Upper lobe of left lung (tissue), 6 donors: ENCODE measurements at regions not wholly inside any gene's neighbourhood (a gene's known extent, or its start where the extent isn't known, plus 50 kb on each side); places are given as distances from the start of the nearest gene placed in this dataset.

Experiments used
- ATAC-seq, 2 donors: fragments of 200-7000 bp; cut with Tn5 transposase; one replicate each; pipeline ENCODE4 v1.9.1; 2022; ENCODE audit warnings: mild to moderate bottlenecking in 2 of 2, moderate library complexity in 2 of 2; ENCODE audit not compliant: low FRiP score in 2 of 2
- DNase-seq, 2 donors: peaks; one replicate each; pipeline ENCODE4 v3.0.0-alpha.2; 2019 to 2020
- H3K27ac ChIP-seq, 4 donors: fragments of 200-600 bp; sonication (generic); one replicate each; pipeline ENCODE4 v1.5.1; 2016 to 2019
- H3K27me3 ChIP-seq, 4 donors: fragments of 200-600 bp; sonication (generic); one replicate each; pipeline ENCODE4 v1.5.1; 2017 to 2019
- H3K36me3 ChIP-seq, 4 donors: fragments of 200-600 bp; sonication (generic); one replicate each; pipeline ENCODE4 v1.5.1; 2016 to 2019
- H3K4me1 ChIP-seq, 4 donors: fragments of 200-600 bp; sonication (generic); one replicate each; pipeline ENCODE4 v1.5.1; 2018 to 2019
- H3K4me3 ChIP-seq, 4 donors: fragments of 200-600 bp; sonication (generic); one replicate each; pipeline ENCODE4 v1.5.1; 2017 to 2019; ENCODE audit warnings: mild to moderate bottlenecking in 2 of 4, moderate library complexity in 1 of 4
- H3K9me3 ChIP-seq, 4 donors: fragments of 200-600 bp; sonication (generic); one replicate each; pipeline ENCODE4 v1.5.1; 2018 to 2019
- CTCF ChIP-seq, 6 experiments: fragments of 450-650 bp in 4 of 6; fragments of 200-600 bp in 2 of 6; sonication (generic) in 2 of 6; IDR thresholded peaks; one replicate each; pipeline ENCODE4 v1.5.1; 2016 to 2019; ENCODE audit warnings: antibody characterized with exemption in 6 of 6
- EP300 ChIP-seq, 4 donors: sonication (generic); formaldehyde crosslinking; IDR thresholded peaks; one replicate each; pipeline ENCODE4 v1.5.1; 2017; ENCODE audit warnings: antibody characterized with exemption in 4 of 4, control low read depth in 2 of 4
- POLR2A ChIP-seq, 4 donors: fragments of 450-650 bp; IDR thresholded peaks; one replicate each; pipeline ENCODE4 v1.5.1; 2016 to 2017; ENCODE audit warnings: antibody characterized with exemption in 4 of 4, mild to moderate bottlenecking in 2 of 4
- POLR2AphosphoS5 ChIP-seq, 2 donors: sonication (generic); formaldehyde crosslinking; IDR thresholded peaks; one replicate each; pipeline ENCODE4 v1.5.1; 2017; ENCODE audit warnings: antibody characterized with exemption in 2 of 2
- WGBS, 2 donors: methylation state at CpG; one replicate each; pipeline ENCODE4 v1.1.5; 2017 to 2018; 5-methylcytosine and 5-hydroxymethylcytosine counted together
- donor health status: DM: no; HTN: no; CAD: no; lungs with moderate emphysema.
- donor health status: DM: no; HTN: yes; CAD: no; lungs with severe emphysema.

GRCh38 chr14:53524391-53524790 is 371.3 kb upstream of the DDHD1 start:
- Histone ChIP-seq H3K27me3 (no peaks in the 10 kb centered on the region), H3K4me1 (peaks cover 0 to 10% (median 4%) of the 10 kb centered on the region in 4 donors), H3K36me3 (no peaks in the 10 kb centered on the region), H3K4me3 (no peak overlapping the region), H3K27ac (no peak overlapping the region), H3K9me3 (no peaks in the 10 kb centered on the region)
- WGBS, 2 donors, result 74 to 79% methylated on average over 4 of the region's 4 CpGs
- DNase-seq (no peak), ATAC-seq (peak in 1 of 2 donors; percentile 15)
- TF ChIP-seq POLR2AphosphoS5 (IDR thresholded peaks at IDR 0.05), result no peak
- TF ChIP-seq POLR2A (IDR thresholded peaks at IDR 0.05), result no peak
- no peak for TF ChIP-seq EP300 (IDR thresholded peaks at IDR 0.05)
- no peak for TF ChIP-seq CTCF (IDR thresholded peaks at IDR 0.05)

GRCh38 chr14:53523226-53523625 is 370.1 kb upstream of the DDHD1 start:
- 76 to 92% methylated on average over 3 of the region's 3 CpGs for WGBS, 2 donors
- H3K27ac ChIP-seq, result no peak overlapping the region
- DNase-seq, result no peak

GRCh38 chr14:53520078-53520928 is 367.2 kb upstream of the DDHD1 start:
- ATAC-seq (no peak), DNase-seq (no peak)
- no peaks in the 10 kb centered on the region for H3K36me3 ChIP-seq
- TF ChIP-seq CTCF (IDR thresholded peaks at IDR 0.05) (no peak), EP300 (IDR thresholded peaks at IDR 0.05) (no peak), POLR2A (IDR thresholded peaks at IDR 0.05) (no peak), POLR2AphosphoS5 (IDR thresholded peaks at IDR 0.05) (no peak)
- 74 to 86% methylated on average over 7 of the region's 7 CpGs for WGBS, 2 donors
- H3K27ac ChIP-seq, result no peak overlapping the region
- H3K27me3 ChIP-seq, result no peaks in the 10 kb centered on the region
- H3K9me3 ChIP-seq, result no peaks in the 10 kb centered on the region
- peaks cover 0 to 4% (median 2%) of the 10 kb centered on the region in 4 donors for H3K4me1 ChIP-seq
- H3K4me3 ChIP-seq, result no peak overlapping the region

More at GRCh38 chr14:53523226-53523625, 370.1 kb upstream of the DDHD1 start:
- no peak for ATAC-seq
- no peak for TF ChIP-seq POLR2AphosphoS5 (IDR thresholded peaks at IDR 0.05)
- TF ChIP-seq POLR2A (IDR thresholded peaks at IDR 0.05), result no peak
- TF ChIP-seq CTCF (IDR thresholded peaks at IDR 0.05), result no peak
- no peak for TF ChIP-seq EP300 (IDR thresholded peaks at IDR 0.05)
- peaks cover 0 to 6% (median 4%) of the 10 kb centered on the region in 4 donors for H3K4me1 ChIP-seq
- H3K36me3 ChIP-seq, result no peaks in the 10 kb centered on the region
- H3K4me3 ChIP-seq, result no peak overlapping the region
- no peaks in the 10 kb centered on the region for H3K27me3 ChIP-seq
- no peaks in the 10 kb centered on the region for H3K9me3 ChIP-seq

GRCh38 chr14:53519137-53519536 is 366.0 kb upstream of the DDHD1 start:
- TF ChIP-seq CTCF (IDR thresholded peaks at IDR 0.05), result no peak
- TF ChIP-seq POLR2A (IDR thresholded peaks at IDR 0.05), result no peak
- 95 to 100% methylated on average over 1 of the region's 1 CpG for WGBS, 2 donors
- no peak for DNase-seq
- Histone ChIP-seq H3K27ac (no peak overlapping the region), H3K36me3 (no peaks in the 10 kb centered on the region), H3K27me3 (no peaks in the 10 kb centered on the region), H3K4me3 (no peak overlapping the region), H3K4me1 (peaks cover 0 to 4% (median 2%) of the 10 kb centered on the region in 4 donors), H3K9me3 (no peaks in the 10 kb centered on the region)
- no peak for ATAC-seq
